Thymus (tissue), 11 donors: ENCODE measurements at regions not wholly inside any gene's neighbourhood (a gene's known extent, or its start where the extent isn't known, plus 50 kb on each side); places are given as distances from the start of the nearest gene placed in this dataset.

Source experiments
- DNase-seq, 9 donors: peaks; one replicate each; pipeline ENCODE4 v3.0.0-alpha.2; 2013; ENCODE audit warnings: low spot score in 9 of 9, low read depth in 6 of 9, missing footprints in 1 of 9
- H3K27ac ChIP-seq, 2 donors: one replicate each; pipeline ENCODE4 v1.5.1; 2013; ENCODE audit warnings: control low read depth in 1 of 2, low read depth in 1 of 2, low read length in 1 of 2, mild to moderate bottlenecking in 1 of 2, moderate library complexity in 1 of 2
- H3K27me3 ChIP-seq, 2 donors: one replicate each; pipeline ENCODE4 v1.5.1; 2013; ENCODE audit warnings: low read length in 1 of 2; ENCODE audit not compliant: control insufficient read depth in 2 of 2, insufficient read depth in 1 of 2
- H3K36me3 ChIP-seq, 2 donors: one replicate each; pipeline ENCODE4 v1.5.1; 2013; ENCODE audit warnings: low read length in 1 of 2, mild to moderate bottlenecking in 1 of 2, moderate library complexity in 1 of 2; ENCODE audit not compliant: control insufficient read depth in 2 of 2, insufficient read depth in 2 of 2
- H3K4me1 ChIP-seq, 2 donors: one replicate each; pipeline ENCODE4 v1.5.1; 2013; ENCODE audit warnings: low read length in 2 of 2; ENCODE audit not compliant: control insufficient read depth in 2 of 2, insufficient read depth in 2 of 2
- H3K4me3 ChIP-seq, 2 donors: one replicate each; pipeline ENCODE4 v1.5.1; 2013; ENCODE audit warnings: low read length in 2 of 2, control low read depth in 1 of 2, mild to moderate bottlenecking in 1 of 2
- H3K9me3 ChIP-seq, 2 donors: one replicate each; pipeline ENCODE4 v1.5.1; 2013; ENCODE audit warnings: low read length in 1 of 2, mild to moderate bottlenecking in 1 of 2; ENCODE audit not compliant: control insufficient read depth in 2 of 2, insufficient read depth in 1 of 2
- WGBS: extraction: QIAGEN DNeasy Blood & Tissue Kit; methylation state at CpG from one replicate; pipeline ENCODE4 v1.1.7; 2013; 5-methylcytosine and 5-hydroxymethylcytosine counted together
- donor health status: healthy.

- DNase-seq = no peak
- H3K4me1 ChIP-seq = no peaks in the 10 kb centered on the region
- H3K9me3 ChIP-seq = no peaks in the 10 kb centered on the region
- H3K36me3 ChIP-seq = no peaks in the 10 kb centered on the region
- H3K27me3 ChIP-seq = no peaks in the 10 kb centered on the region
- no peak overlapping the region for H3K27ac ChIP-seq
- 96% methylated on average over 2 of the region's 2 CpGs for WGBS
- no peak overlapping the region for H3K4me3 ChIP-seq
Measured at GRCh38 chr16:72469932-72470331, 298.0 kb upstream of the PMFBP1 start.

GRCh38 chr16:72468582-72468981, 296.6 kb upstream of the PMFBP1 start:
- no peaks in the 10 kb centered on the region for H3K4me1 ChIP-seq
- no peaks in the 10 kb centered on the region for H3K27me3 ChIP-seq
- no peaks in the 10 kb centered on the region for H3K9me3 ChIP-seq
- DNase-seq = no peak
- H3K27ac ChIP-seq = no peak overlapping the region
- no peak overlapping the region for H3K4me3 ChIP-seq
- no peaks in the 10 kb centered on the region for H3K36me3 ChIP-seq

DNA sequence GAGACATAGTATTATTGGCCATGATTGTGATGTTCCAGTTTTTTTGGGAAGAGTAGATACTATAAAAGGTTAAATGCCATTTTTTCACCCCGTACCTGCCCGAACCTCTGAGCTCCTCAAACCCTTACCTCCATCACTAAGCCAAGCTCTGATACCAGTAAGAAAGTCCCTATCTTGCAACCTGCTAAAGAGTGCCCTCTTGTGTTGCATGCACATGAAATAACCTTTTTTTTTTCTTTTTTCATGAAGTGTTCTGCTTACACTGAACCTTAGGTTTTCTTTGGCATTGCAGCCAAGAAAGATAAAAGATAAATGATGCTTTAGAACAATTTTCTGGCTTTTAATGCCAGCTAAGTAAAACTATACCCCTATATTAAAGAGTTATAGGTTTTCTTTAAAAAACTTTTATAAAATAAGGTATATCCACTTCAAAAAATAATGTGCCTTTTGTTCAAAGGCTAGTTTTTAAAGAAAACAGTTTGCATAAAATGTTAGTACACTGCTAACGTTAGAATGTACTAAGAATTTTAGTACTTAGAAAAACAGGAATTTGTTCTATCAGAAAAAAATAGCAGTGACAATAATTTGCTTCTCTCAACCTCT, 295.3 kb upstream of the PMFBP1 start:
- Histone ChIP-seq H3K27ac (no peak overlapping the region), H3K36me3 (no peaks in the 10 kb centered on the region), H3K4me1 (no peaks in the 10 kb centered on the region), H3K9me3 (no peaks in the 10 kb centered on the region), H3K4me3 (no peak overlapping the region), H3K27me3 (no peaks in the 10 kb centered on the region)
- 85% methylated on average over 3 of the region's 3 CpGs for WGBS
- peak in 5 of 9 donors; percentile 19 to 70 (median 32) for DNase-seq

DNA sequence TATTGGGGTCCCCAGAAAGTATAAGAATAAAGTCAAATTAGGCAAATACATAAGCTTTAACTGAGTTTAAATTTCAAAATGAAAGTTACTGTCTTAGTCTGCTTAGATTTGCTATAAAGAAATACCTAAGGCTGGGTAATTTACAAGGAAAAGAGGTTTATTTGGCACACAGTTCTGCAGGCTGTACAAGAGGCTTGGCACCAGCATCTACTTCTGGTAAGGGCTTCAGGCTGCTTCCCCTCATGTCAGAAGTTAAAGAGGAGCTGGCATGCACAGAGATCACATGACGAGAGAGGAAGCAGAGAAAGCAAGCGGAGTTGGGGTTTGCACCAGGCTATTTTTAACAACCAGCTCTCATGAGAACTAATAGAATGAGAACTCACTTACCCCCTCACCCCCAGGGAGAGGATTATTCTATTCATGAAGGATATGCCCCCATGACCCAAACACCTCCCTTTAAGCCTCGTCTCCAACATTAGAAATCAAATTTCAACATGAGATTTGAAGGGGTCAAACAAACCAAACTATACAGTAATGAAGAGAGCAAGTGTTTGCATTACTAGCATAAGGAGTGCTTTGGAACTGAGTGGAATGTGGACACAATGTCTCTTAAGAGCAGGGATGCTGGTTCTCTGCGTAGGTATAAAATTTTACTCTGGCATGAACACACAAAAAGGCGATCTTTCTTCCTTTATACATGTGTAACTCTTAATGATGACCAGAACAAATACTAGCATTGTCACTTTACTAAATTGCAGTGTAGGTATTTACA, 292.8 kb upstream of the PMFBP1 start:
- Histone ChIP-seq H3K36me3 (no peaks in the 10 kb centered on the region), H3K27me3 (no peaks in the 10 kb centered on the region), H3K4me3 (no peak overlapping the region), H3K27ac (no peak overlapping the region), H3K4me1 (no peaks in the 10 kb centered on the region), H3K9me3 (no peaks in the 10 kb centered on the region)
- 96% methylated on average over 5 of the region's 5 CpGs for WGBS
- no peak for DNase-seq

- Histone ChIP-seq H3K27me3 (no peaks in the 10 kb centered on the region), H3K9me3 (no peaks in the 10 kb centered on the region), H3K36me3 (no peaks in the 10 kb centered on the region), H3K4me3 (no peak overlapping the region), H3K4me1 (no peaks in the 10 kb centered on the region), H3K27ac (no peak overlapping the region)
- 99% methylated on average over 1 of the region's 1 CpG for WGBS
- DNase-seq = no peak
Measured at GRCh38 chr16:72464052-72464451, 292.1 kb upstream of the PMFBP1 start.

DNA sequence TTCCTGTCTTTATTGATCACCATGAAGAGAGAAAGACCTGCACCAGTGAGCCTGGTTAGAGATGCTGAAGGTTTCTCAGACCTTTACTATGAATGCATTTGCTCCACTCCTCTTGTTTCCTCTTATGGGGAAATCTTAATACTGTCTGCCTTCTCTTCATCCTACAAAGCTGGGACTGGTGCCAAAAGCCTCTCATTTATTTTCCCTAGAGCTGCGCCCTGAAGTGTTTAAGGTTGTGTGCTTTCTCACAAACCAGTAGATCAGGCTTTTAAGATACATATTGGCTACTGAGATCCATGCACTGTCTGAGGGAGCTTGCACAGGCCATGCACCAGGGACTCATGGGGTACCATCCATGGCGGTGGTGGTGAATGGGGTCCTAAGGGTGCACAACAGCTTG, 286.1 kb upstream of the PMFBP1 start:
- Histone ChIP-seq H3K36me3 (no peaks in the 10 kb centered on the region), H3K9me3 (peaks cover 0 to 5% of the 10 kb centered on the region in 2 donors), H3K27ac (no peak overlapping the region), H3K4me1 (no peaks in the 10 kb centered on the region), H3K27me3 (no peaks in the 10 kb centered on the region), H3K4me3 (no peak overlapping the region)
- 96% methylated on average over 2 of the region's 2 CpGs for WGBS
- no peak for DNase-seq

DNA sequence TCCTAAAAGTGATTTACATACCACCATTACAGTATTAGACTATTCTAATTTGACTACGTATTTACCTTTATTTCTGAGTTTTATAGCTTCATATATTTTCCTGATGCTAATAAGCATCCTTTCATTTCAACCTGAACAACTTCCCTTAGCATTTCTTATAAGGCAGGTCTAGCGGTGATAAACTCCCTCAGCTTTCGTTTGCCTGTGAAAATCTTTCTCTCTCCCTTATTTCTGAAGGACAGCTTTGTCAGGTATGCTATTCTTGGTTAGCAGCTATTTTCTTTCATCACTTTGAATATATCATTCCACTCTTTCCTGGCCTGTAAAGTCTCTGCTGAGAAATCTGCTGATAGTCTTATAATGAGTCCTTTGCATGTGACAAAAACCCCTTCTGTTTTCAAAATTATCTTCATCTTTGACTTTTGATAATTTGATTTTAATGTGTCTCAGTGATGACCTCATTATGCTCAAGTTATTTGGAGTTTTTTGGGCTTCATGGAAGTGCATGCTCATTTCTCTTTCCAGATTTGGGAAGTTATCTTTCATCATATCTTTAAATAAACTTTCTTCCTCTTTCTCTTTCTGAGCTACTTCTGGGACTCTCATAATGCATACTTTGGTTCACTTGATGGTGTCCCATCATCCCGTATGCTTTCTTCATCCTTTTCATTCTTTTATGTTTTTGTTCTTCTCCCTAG, 285.4 kb upstream of the PMFBP1 start:
- H3K27ac ChIP-seq = no peak overlapping the region
- H3K9me3 ChIP-seq = peaks cover 0 to 5% of the 10 kb centered on the region in 2 donors
- DNase-seq = no peak
- no peaks in the 10 kb centered on the region for H3K4me1 ChIP-seq
- H3K36me3 ChIP-seq = no peaks in the 10 kb centered on the region
- no peaks in the 10 kb centered on the region for H3K27me3 ChIP-seq
- H3K4me3 ChIP-seq = no peak overlapping the region
- WGBS = 99% methylated on average over 4 of the region's 4 CpGs

DNA sequence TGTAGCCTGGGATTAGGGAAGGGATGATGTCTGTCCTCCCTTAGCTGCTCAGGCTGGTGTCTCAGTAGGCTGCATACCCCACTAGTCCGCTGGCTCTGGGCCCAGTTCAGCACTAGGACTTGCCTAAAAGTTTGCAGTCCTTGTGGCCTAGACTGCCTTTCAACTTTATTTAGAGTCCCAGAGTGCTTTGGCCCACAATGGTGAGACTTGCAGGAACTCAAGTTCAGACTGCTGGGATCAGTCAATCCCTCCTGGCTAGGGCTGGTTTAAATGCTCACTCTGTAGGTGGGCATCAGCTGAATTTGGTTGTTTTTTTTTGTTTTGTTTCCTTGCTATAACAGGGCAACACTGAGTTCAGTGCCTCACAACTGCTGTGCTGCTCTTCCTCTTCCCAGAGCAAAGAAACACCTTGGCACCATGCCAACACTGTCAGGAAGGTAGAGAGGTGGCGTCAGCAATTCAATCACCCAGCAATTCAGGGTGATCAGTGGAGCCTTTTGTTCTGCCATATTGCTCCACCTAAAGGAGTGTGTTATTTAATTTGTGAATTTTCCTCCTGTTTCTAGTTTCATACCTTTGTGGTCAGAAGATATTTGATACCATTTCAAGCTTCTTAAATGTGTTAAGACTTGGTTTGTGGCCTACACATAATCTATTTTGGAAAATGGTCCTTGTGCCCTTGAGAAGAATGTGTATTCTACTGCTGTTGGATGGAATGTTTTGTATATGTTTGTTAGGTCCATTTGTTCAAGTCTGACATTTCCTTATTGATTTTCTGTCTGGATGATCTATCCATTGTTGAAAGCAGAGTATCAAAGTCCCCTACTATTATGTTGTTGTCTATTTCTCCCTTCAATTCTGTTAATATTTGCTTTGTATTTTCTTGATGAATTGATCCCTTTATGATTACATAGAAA, 284.0 kb upstream of the PMFBP1 start:
- H3K27me3 ChIP-seq = no peaks in the 10 kb centered on the region
- no peak overlapping the region for H3K4me3 ChIP-seq
- H3K9me3 ChIP-seq = peaks cover 0 to 5% of the 10 kb centered on the region in 2 donors
- 89% methylated on average over 2 of the region's 2 CpGs for WGBS
- no peaks in the 10 kb centered on the region for H3K4me1 ChIP-seq
- peak in 3 of 9 donors; percentile 2 to 14 (median 6) for DNase-seq
- no peaks in the 10 kb centered on the region for H3K36me3 ChIP-seq
- H3K27ac ChIP-seq = no peak overlapping the region
